ENCODE measurements at regions not wholly inside any gene's neighbourhood (a gene's known extent, or its start where the extent isn't known, plus 50 kb on each side); places are given as distances from the start of the nearest gene placed in this dataset.

DNA sequence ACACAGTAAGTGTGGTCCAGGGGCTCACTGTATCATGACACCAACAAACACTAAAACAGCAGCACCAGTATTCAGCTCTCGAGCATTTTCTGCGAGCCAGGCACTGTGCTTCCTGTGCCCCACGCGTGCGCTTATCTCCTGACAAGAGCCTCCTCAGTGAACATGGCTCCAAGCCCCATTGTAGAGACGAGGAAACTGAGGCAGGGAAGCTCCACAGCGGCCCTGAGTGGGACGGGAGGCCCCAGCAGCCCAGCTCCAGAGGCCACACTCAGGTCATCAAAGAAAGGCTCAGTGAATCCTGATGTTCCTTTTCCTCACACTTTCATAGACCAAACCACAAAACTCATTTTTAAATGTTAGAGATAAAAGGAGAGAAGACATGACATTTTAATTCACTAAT, 113.1 kb downstream of the TPRA1 start:
- Histone ChIP-seq H4K20me1 (replicated peaks; ENCODE audit: control insufficient read depth, extremely low read depth, insufficient read depth, low read length) (no peaks in the 10 kb centered on the region), H3K4me3 (replicated peaks in 1 of 3; ENCODE audit: insufficient read depth in 1 of 3, low read depth in 1 of 3, low read length in 3 of 3) (no peak overlapping the region), H3K9me1 (replicated peaks; ENCODE audit: control insufficient read depth, extremely low read depth, insufficient read depth, low read length) (no peaks in the 10 kb centered on the region), H3K4me1 (ENCODE audit: control insufficient read depth, extremely low read depth, insufficient read depth, low read length) (no peaks in the 10 kb centered on the region), H3K27ac (ENCODE audit: insufficient read depth, low read depth, low read length) (no peak overlapping the region), H3K36me3 (ENCODE audit: control insufficient read depth in 2 of 2, extremely low read depth in 1 of 2, insufficient read depth in 2 of 2, low read length in 2 of 2) (no peaks in the 10 kb centered on the region), H2AFZ (ENCODE audit: low read depth, low read length) (no peak overlapping the region), H3K4me2 (ENCODE audit: insufficient read depth, low read length) (no peak overlapping the region), H3K9ac (replicated peaks; ENCODE audit: extremely low read depth, insufficient read depth, low read length) (no peak overlapping the region), H3K9me3 (replicated peaks; ENCODE audit: control insufficient read depth, insufficient read depth, low read length) (no peaks in the 10 kb centered on the region), H3K27me3 (ENCODE audit: control insufficient read depth in 2 of 2, insufficient read depth in 2 of 2, low read length in 2 of 2) (peaks cover 0 to 2% of the 10 kb centered on the region in 2 experiments), H3K79me2 (ENCODE audit: control insufficient read depth, insufficient read depth, low read length) (no peaks in the 10 kb centered on the region)
- DNase-seq (ENCODE audit: low read depth, low spot score) (no peak), FAIRE-seq (no peak)
- intact Hi-C loops (cut with micrococcal nuclease) = no loop called here
- BruUV-seq (replicated peaks) = no TSS peak
- ChIA-PET POLR2A (no interaction called here), CTCF (no interaction called here)
- dilution Hi-C loops (cut with MboI; ENCODE audit: extremely low pct_ligation_motif_present, low sequenced_read_pairs) = no loop called here
- no peak for TF ChIP-seq GATA2 (IDR thresholded peaks at IDR 0.05; ENCODE audit: insufficient read depth, insufficient read length, low read depth, low read length)
- TF ChIP-seq, protein P1, sequence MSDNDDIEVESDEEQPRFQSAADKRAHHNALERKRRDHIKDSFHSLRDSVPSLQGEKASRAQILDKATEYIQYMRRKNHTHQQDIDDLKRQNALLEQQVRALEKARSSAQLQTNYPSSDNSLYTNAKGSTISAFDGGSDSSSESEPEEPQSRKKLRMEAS (IDR thresholded peaks at IDR 0.05; ENCODE audit: insufficient read depth, insufficient read length) = no peak
- TF ChIP-seq, protein P2, sequence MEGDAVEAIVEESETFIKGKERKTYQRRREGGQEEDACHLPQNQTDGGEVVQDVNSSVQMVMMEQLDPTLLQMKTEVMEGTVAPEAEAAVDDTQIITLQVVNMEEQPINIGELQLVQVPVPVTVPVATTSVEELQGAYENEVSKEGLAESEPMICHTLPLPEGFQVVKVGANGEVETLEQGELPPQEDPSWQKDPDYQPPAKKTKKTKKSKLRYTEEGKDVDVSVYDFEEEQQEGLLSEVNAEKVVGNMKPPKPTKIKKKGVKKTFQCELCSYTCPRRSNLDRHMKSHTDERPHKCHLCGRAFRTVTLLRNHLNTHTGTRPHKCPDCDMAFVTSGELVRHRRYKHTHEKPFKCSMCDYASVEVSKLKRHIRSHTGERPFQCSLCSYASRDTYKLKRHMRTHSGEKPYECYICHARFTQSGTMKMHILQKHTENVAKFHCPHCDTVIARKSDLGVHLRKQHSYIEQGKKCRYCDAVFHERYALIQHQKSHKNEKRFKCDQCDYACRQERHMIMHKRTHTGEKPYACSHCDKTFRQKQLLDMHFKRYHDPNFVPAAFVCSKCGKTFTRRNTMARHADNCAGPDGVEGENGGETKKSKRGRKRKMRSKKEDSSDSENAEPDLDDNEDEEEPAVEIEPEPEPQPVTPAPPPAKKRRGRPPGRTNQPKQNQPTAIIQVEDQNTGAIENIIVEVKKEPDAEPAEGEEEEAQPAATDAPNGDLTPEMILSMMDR (IDR thresholded peaks at IDR 0.05; ENCODE audit: extremely low read depth in 1 of 2, insufficient read depth in 1 of 2, low read depth in 1 of 2, low read length in 2 of 2) = no peak
- TF ChIP-seq FOS (IDR thresholded peaks at IDR 0.05; ENCODE audit: borderline replicate concordance, insufficient read depth, low read length) = no peak
- TF ChIP-seq POLR2A (IDR thresholded peaks at IDR 0.05; ENCODE audit: low read depth, low read length) = no peak
- no peak for TF ChIP-seq POLR2AphosphoS5 (IDR thresholded peaks at IDR 0.05; ENCODE audit: insufficient read depth, low read depth, low read length)
- TF ChIP-seq JUN (IDR thresholded peaks at IDR 0.05; ENCODE audit: borderline replicate concordance, insufficient read depth, insufficient read length, low read depth) = no peak
- TF ChIP-seq MYC (IDR thresholded peaks at IDR 0.05; ENCODE audit: low read depth, low read length) = no peak
- TF ChIP-seq EZH2 (IDR thresholded peaks at IDR 0.05; ENCODE audit: borderline replicate concordance, low read depth, low read length, severe bottlenecking) = no peak

All from endothelial cell of umbilical vein (primary cell).